Lung microvascular endothelial cell (primary cell): ENCODE measurements at regions not wholly inside any gene's neighbourhood (a gene's known extent, or its start where the extent isn't known, plus 50 kb on each side); places are given as distances from the start of the nearest gene placed in this dataset.
"Not testable (repeated sequence)": the region's sequence is repeated elsewhere in the genome, so short reads cannot be mapped to it uniquely, and the experiment has no call there.

ENCODE experiments used
- DNase-seq, 2 donors: peaks; one replicate each; pipeline versions ENCODE4 v3.0.0 to v3.0.0-alpha.2; 2010; ENCODE audit warnings: low read depth in 2 of 2

DNA sequence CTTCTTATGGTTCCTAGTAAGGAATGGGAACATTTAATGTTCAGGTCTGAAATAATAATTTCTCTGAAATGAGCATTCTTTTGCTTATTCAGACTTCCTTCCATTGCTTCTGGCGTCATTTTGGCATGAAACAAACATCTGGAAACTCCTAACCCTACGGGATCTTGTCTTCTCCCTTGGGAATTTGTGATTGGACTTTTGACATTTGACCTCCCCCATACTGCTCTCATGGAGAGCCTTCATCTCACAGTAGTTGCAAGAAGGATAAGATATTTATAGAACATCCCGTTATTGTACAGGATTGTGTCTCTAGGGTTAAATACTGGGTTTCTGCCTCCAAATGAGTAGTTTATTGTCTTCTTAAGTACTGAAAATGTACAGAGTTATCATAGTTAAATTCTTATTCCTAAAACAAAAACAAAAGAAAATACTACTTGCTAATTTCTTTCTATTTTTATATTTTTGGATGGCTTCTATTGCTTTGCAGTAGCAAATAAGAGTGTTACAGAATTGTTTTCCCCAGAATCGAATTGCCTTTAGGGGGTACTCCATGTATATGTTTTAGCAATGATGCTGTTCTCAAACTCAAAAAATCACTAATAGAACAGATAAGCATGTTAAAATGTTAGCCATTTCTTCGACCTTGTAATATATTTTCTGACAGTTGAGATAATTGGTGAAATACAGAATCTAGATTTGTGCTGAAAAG is 366.8 kb downstream of the DLEU7 start:
- DNase-seq = no peak

DNA sequence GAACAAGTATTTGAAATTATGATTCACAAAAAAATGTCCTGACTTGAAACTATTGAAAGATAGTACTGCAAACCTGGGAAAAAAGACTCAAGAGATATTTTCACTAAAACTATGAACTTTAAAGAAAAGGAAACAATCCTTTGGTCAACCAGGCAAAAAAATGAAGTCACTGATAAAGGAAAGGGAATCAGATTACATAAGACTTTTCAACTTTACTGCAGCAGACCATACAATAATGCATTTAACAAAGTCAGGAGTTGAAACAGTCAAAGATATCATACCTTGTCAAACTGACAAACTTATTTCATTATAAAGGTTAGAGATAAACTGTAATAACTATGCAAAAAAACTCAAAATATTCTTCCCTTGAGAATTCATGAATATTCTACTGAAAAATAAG is 361.6 kb downstream of the DLEU7 start:
- DNase-seq = no peak

DNA sequence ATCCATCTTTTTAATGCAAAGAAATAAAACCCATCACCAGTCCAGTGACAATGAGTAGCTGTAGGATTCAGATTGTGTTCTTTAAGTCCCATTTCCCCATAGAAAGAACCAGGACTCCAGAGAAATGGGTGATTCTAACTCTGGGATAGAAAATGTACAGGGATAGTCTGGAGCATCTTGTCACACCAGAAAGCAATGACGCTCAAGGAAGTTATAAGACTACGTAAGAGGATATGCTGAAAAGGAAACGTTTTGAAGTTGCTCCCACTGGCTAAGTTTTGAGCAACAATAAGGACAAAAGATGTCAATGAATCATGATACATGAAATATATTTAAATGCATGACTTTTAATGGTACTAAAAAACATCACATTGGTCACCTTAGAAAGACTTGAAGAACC is 360.1 kb downstream of the DLEU7 start:
- no peak for DNase-seq

DNA sequence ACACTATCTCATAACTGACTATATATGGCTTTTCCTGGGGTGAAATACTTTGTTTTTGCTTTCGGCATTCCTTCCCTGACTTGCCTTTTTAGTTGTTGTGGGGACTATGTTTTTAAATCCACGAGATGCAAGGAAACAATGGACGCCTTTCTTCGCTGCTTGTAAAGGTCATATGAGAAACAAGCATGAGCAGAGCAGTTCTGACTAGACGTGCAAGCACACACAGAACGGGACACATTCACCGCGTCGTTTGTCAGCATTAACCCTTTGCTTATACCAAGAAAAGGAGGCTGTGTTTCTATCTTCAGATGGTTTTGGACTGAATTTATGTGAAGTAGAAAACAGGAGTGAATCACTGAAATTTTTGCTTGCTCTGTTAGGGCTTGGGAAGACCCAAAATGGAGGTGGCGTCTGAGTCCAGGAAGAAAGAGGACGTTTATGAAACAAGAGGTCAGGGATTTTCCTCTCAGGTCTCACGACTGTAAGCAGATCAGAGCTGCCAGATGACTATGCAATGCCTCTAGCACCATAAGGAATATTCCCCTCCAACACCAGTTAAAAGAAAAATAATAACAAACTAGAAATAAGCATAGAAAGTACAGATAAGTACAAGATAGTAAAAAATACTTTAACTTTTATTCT is 358.9 kb downstream of the DLEU7 start:
- no peak for DNase-seq

DNA sequence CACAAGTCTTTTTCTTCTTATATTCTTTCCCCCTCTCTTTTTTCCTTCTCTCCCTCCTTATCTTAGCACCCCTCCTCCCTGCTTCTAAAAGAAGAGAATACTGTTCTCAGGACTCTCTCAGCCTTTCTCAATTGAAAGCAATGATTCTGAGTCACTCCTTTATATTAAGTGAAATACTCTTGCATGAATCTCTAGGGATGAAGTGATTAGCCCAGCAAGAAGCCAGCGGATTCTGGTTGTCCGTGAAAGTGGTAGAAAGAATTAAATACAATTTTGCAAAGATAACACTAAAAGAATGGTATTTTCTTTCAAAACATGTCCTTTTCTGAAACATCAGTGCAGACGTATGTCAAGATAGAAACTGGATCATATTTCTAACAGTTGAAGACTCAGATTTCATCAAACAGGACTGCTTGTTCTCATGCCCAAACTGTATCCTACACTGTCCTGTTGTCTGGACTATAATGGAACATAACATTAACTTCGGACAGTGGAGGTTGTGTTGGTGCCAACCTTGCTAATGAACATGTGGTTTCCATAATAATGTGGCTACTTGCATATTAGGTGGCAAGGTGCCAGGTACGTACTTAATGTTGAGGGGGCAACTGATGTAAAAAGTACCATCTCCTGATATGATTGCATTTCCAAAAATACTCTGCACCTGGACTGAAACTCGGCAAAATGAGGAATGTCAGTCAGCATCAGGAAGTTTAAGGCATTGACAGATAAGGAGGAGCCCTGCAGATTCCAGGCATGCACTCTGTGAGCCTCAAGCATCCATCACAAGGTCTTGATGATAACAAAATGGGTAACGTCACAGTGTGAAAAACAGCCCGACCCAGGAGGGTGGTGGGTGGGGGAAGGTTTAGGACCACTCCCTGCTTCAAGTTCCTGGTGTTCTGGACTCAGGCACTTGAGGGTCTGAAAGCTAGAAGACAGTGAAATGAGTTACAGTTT is 357.2 kb downstream of the DLEU7 start:
- DNase-seq = no peak

DNA sequence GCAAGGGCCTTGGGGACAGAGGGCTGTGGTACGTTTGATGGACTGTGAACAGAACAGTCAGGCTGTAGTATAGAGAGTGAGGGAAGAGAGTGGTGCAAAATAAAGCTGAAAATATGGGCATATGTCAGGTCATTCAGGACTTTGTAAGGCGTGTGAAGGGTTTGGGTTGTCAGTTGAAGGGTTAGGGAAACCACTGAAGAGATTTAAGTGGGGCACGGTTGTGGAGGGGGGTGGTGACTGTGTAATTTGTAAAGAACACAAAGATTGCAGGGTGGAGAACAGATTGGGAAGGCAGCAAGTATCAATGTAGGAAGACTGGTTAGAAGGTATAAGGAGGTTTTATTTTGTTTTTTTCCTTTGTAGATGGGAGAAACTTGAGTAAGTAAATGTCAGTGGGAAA is 349.8 kb downstream of the DLEU7 start:
- DNase-seq = no peak

DNA sequence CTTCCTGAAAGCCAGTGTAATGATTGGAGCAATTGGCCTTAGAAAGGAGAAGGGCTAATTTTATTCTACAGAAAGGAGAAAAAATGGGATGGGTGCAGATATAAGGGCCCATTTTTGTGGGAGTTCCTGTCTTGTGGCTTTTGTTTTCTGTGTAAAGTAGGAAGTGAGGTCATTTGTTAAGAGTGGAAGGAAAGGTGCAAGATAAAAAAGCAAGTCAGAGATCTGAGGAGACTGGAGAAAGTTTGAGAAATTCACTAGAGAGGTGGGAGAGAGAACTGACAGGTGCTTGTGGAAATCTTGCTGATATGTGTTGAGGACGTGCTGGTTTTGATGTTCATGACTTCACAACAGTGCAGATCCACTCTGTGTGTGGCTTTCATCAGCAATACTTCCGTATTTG is 349.4 kb downstream of the DLEU7 start:
- DNase-seq = no peak

DNA sequence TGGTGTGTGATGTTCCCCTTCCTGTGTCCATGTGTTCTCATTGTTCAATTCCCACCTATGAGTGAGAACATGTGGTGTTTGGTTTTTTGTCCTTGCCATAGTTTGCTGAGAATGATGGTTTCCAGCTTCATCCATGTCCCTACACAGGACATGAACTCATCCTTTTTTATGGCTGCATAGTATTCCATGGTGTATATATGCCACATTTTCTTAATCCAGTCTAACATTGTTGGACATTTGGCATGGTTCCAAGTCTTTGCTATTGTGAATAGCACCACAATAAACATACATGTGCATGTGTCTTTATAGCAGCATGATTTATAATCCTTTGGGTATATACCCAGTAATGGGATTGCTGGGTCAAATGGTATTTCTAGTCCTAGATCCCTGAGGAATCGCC is 340.3 kb downstream of the DLEU7 start:
- DNase-seq = not testable (repeated sequence)

DNA sequence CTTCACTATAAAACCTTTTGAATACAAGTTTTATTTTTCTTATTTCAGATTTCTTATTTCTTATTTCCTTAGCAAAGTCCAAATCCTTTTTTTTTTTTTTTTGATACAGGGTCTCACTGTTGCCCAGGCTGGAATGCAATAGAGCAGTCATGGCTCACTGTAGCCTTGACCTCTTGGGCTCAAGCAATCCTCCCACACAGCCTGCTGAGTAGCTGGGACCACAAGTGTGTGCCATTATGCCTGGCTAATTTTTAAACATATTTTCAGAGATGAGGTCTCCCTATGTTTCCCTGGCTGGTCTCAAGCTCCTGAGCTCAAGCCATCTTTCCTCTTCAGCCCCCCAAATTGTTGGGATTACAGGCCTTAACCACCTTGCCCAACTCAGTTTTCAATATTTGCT is 334.3 kb downstream of the DLEU7 start:
- DNase-seq = no peak

DNA sequence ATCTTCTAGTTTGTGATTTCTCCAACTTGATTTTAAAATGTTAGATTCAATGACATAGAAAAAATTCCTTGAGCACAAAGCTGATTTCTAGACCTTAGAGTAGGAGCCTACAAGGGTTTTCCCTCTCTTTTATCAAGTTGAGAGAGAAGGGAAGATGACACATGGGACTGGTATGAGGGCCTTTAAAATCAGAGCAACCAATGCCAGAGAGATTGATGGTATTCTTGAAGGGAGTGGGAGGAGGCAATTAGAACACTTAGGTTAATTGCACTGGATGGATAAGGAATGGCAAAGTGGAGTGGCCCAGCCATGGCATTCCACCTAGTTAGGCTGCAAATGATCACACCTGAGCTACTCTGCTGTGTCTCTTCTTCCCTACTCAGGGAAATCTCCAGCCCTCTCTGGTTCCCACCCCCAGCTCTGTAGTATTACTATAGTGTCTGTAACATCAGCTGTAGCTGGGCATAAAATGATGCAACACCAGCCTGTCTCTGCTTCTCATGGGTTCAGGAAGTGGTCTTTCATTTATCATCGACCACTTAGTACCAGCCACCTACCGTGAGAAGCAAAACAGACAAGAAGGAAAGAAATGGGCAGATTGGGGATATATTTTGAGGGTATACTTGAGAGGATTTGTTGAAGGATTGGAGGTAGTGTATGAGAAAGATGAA is 333.6 kb downstream of the DLEU7 start:
- peak in 1 of 2 donors; percentile 39 for DNase-seq

DNA sequence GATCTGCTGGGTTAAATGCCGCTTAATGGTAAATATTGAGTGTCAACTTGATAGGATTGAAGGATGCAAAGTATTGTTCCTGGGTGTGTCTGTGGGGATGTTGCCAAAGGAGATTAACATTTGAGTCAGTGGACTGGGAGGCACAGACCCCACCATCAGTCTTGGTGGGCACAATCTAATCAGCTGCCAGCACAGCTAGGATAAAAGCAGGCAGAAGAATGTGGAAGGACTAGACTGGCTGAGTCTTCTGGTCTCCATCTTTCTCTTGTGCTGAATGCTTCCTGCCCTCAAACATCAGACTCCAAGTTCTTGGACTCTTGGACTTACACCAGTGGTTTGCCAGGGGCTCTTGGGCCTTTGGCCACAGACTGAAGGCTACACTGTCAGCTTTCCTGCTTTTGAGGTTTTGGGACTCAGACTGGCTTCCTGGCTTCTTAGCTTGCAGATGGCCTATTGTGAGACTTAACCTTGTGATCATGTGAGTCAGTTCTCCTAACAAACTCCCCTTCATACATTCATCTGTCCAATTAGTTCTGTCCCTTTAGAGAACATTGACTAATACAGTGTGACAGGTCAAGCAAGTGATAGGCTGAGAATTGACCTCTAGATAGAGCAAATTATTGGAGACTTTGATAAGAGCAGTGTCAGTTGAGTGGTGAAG is 332.5 kb downstream of the DLEU7 start:
- peak in 1 of 2 donors; percentile 52 for DNase-seq

DNA sequence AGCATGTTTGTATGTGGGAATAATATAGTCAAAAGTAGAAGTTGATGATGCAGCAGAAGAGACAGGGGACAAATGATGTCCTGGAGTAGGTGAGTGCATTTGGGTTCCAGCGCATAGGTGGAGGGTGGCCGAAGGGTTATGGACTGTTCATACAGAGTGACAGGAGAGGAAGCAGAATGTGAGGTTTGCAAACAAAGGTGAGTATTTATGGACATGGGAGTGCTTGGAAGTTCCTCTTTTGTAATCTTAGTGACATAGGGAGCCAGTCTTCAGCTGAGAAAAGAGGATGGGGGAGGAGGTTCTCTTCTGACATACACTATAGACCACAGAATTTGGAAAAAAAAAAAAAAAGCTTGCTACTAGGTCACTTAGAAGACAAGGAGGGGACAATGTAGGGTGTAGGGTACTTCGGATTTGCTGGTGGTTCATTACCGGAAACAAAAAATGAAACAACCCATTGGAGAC is 331.6 kb downstream of the DLEU7 start:
- DNase-seq = no peak

DNA sequence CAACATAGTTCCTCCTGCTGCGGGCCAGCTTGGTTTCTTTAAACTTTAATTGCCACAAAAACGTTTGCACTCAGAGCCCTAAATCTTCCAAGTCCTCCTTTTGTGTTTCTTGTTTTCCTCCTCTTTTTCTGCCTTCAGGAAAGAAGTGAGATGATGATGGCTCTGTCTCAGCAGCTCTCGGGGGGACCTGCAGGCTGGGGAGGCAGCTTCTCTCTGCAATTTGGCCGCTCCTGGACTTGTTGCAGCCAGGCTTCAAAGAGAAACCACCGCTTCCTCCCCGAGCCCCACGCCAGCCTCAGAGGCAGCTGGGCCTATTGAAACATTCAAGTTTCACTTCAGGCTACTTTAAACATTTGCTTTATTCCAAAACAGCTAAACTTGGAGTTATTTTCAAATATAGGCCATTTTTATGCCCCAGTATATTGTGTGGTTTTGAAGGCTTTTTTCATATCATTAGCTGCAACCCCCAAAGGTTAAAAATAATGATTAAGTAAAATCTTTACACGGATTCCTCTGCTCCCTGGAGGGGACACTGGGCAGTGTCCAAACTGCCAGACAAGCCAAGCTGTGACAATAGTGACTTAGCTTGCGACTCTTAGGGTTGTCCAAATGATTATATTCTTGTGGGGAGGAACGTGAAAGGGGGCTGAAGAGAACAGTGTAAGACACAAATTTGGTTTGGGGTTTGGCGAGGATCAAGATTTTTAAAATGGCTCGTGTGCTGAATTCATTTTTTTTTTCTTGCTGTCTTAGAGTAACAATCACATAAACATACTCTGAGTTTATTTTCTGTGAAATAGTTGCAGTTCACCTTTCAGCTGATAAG is 330.8 kb downstream of the DLEU7 start:
- peak; percentile 52 to 58 for DNase-seq

DNA sequence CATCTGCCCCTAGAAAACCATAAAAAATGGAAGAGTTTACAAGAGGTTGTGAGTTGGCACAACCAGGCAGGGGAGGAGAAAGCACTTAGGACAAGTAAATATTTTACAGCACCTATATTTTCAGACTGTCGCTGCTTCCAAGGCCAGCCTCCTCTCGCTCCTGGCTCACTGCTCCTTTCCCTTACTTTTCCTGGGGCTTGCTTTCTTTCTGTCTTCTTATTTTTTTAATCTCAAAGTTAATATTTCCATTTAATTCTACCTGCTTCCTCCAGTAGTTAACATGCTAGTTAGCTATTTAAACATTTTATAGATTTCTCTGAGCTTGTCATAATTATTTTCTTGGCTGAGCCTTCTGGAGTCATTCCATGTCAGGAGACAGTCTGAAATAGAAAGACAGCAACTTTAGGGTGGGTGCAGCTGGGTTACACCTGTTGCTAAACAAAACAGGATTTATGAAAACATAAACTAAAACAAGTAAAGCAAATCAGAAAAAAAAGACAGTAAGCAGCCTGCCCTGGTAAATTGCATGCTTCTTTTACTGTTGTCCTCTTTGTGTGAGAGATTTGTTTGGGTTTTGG is 330.1 kb downstream of the DLEU7 start:
- DNase-seq = no peak

DNA sequence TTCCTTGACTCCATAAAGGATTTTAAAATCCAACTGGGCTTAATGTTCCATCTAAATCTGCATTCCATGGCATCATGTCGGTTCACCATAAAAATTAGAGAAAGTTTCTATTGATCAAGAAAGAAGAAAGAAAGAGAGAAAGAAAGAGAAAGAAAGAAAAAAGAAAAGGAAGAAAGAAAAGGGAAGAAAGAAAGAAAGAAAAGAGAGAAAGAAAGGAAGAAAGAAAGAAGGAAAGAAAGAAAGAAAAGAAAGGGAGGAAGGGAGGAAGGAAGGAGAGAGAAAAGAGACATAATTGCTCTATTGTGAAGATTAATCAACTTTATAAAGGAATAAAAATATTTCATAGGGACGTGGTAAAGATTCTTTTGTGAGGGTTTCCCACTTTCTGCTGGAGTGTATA is 329.2 kb downstream of the DLEU7 start:
- DNase-seq = no peak

DNA sequence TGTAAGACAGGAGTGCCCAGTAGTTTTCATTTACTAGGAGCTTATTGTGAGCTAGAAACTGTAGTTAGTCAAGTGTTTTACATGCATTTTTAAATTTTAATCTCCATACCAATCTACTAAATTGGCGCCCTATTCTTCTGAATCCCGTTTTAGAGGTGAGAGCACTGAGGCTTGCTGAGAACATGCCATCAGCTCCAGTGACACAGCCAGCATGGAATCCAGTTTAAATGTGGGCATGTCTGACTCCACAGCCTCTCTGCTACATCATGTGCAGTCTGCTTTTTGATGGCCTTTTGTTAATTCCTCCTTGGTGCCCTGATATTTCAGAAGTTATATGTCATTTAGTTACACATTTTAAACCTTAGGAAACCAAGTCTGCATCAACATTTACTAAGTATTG is 325.4 kb downstream of the DLEU7 start:
- DNase-seq = no peak

DNA sequence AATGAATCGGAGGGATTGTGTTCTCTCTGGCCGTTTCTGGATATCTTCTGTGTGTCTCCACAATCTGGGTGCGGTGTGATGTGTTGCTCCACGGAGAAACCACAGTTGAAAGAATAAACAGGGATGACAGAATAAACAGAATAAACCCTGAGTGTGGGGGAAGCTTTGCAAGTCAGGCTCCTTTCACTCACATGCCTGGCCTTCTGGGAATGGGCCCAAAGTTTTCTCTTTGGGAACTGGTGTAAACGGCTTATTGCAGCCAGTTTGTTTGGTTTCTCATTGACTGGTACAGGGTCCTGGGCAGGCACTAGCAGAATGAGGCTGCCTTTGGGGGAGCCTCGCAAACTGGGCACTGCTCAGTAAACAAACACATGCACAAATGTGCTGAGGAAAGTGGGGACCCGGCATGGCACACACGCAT is 324.7 kb downstream of the DLEU7 start:
- DNase-seq = no peak

DNA sequence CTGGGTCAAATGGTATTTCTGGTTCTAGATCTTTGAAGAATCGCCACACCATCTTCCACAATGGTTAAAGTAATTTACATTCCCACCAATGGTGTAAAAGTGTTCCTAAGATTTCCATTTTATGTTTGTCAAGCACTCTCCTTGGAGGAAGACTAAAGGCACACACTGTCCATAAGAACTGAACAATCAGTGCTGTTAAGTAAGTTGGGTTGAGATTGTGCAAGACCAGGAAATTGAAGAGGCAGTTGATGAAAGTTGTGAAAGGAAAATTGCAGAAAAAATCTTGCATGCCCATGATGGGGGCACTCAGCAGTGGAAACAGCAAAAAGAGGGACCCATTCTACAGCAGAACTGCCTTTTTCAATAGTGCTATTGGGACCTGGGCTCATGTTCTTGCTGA is 323.6 kb downstream of the DLEU7 start:
- DNase-seq = no peak

DNA sequence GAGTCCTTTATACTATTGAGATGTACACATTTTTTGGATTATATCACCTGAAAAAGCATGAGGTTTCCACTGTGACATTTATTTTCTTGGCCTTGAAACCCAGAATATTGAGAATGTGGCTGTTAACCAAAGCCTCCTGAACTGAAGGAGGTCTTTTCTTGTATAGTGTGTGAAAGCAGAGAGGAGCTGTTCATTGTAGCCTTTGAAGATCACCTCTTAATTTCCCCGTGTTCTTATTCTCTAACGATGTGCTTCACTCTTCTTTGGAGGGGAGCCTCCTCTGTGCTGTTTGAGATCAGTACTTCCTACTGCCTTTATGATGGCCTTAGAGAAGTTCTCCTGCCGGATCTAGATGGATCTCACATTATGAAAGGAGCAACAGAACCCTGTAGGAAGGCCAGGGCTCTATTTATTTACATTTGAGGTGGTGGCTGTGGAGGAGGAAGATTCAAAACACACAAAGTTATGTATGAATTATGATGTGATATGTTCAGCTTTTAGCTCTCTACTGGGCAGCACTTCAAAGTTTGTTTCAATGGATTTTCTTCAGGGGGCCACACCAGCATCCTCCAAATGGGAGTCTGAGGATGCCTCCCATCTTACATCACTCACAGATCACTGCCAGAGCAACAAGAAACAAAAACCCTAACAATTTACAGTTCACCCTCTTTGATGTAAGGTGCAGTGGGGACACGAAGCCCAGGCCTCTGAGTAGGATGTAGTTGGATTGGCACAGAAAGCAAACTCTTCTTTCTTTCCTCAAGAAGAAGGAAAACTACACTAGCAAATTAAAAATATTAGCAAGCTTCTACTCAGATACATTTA is 322.3 kb downstream of the DLEU7 start:
- DNase-seq = no peak
